Fibroblast of pulmonary artery (primary cell): ENCODE measurements at regions not wholly inside any gene's neighbourhood (a gene's known extent, or its start where the extent isn't known, plus 50 kb on each side); places are given as distances from the start of the nearest gene placed in this dataset.

Source experiments
- DNase-seq: peaks from one replicate; pipeline ENCODE4 v3.0.0-alpha.2; 2010; ENCODE audit warnings: low read depth
- H3K4me3 ChIP-seq: replicated peaks from 2 replicates; pipeline ENCODE4 v1.5.1; 2011; ENCODE audit warnings: low read depth, mild to moderate bottlenecking, control low read depth, low read length, moderate library complexity
- TF ChIP-seq, protein P1 (sequence below): IDR thresholded peaks from 2 replicates; pipeline ENCODE4 v1.5.1; 2011; ENCODE audit warnings: mild to moderate bottlenecking, control low read depth, low read length, inconsistent platforms; ENCODE audit errors: missing control alignments

DNA sequence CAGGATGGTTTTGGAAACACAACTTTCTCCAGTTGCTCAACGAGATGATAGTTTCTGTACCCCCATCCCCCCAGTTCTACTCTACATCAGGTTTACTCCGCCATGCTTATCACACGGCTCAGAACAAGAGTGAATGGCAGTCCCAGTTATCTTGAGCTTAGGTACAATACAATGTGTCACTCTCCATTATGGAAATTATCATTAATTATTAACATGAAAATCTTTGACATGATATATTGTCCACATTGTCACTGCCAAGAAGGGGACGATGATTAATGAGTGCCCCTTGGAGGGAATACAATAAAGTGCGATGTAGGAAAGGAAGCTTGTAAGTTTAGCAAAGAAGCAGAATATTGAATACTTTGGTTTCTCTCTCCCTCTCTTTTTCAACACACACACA lies 252.6 kb upstream of the CFAP20DC start:
- TF ChIP-seq, protein P1, sequence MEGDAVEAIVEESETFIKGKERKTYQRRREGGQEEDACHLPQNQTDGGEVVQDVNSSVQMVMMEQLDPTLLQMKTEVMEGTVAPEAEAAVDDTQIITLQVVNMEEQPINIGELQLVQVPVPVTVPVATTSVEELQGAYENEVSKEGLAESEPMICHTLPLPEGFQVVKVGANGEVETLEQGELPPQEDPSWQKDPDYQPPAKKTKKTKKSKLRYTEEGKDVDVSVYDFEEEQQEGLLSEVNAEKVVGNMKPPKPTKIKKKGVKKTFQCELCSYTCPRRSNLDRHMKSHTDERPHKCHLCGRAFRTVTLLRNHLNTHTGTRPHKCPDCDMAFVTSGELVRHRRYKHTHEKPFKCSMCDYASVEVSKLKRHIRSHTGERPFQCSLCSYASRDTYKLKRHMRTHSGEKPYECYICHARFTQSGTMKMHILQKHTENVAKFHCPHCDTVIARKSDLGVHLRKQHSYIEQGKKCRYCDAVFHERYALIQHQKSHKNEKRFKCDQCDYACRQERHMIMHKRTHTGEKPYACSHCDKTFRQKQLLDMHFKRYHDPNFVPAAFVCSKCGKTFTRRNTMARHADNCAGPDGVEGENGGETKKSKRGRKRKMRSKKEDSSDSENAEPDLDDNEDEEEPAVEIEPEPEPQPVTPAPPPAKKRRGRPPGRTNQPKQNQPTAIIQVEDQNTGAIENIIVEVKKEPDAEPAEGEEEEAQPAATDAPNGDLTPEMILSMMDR: no peak
- no peak overlapping the region for H3K4me3 ChIP-seq
- DNase-seq: no peak

DNA sequence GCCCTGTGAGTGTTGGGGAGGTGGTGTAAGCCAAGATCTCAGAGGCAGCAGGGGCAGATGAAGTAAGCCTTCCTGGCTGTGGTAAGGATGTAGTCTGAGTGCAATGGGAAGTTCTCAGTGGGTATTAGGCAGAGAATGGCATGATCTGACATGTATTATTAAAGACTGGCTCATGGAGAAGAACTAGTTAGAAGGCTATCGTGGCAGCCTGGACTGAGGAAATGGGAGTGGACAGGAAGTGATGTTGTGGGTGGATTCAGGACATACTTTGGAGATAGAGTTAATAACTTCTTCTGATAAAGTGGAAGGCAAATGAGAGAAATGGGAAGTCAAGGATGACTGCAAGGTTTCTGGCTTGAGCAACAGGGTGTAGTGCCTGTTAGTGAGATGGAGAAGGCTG lies 250.9 kb upstream of the CFAP20DC start:
- DNase-seq: peak; percentile 47
- H3K4me3 ChIP-seq: no peak overlapping the region
- TF ChIP-seq, protein P1: no peak

DNA sequence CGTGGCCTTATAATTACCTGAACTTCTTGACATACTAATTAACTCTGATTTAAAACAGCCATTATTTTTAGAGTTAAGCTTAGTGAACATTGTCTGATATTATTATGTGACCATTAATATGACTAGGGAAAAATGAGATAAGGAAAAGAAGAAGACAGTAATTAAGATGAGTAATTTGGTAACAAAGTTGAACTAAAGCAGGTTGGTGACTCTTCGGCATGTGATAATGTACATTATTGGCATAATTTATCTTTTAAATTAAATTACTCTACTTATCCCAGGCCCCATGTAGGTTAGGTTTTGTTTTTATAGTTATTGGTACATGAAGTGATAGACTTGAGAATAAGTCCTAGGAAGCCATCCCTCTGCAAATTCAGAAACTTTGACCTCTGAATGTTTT lies 249.7 kb upstream of the CFAP20DC start:
- TF ChIP-seq, protein P1: no peak
- no peak for DNase-seq
- no peak overlapping the region for H3K4me3 ChIP-seq

DNA sequence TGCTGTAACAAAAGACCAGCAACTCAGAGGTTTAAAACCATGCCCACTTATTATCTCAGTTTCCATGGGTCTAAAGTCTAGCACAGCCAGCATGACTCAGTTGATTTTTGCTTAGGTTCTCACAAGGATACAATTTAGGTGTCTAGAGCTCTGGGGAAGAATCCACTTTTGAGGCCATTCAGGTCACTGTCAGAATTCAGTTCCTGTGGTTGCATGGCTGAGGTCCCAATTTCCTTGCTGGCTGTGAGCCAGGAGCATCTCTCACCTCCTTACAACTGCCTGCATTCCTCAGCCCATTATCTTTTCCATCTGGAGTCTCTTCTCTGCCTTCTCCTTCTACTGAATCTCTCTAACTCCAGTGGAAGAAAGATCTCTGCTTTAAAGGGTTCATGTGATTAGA lies 240.5 kb upstream of the CFAP20DC start:
- H3K4me3 ChIP-seq: no peak overlapping the region
- DNase-seq: no peak

DNA sequence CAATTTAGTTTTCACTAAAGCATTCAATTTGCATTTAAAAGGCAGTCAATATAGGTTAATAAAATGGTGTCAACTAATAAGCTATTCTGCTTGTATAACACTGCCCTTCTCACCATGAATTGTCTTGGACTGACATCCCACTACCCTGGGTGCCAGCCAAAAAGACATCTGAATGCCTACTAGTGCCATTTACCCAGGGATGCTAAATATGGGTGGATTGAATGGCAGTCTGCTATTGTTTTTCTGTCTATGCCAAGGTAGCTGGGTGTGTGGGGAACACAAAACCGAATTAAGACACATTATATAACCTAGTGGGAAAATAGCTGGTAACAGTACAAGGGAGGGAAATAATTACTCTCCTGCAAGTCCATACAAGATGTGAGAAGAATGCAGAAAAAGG lies 240.0 kb upstream of the CFAP20DC start:
- TF ChIP-seq, protein P1: no peak
- DNase-seq: no peak

More for the DNA sequence above, 240.5 kb upstream of the CFAP20DC start:
- TF ChIP-seq, protein P1: no peak

DNA sequence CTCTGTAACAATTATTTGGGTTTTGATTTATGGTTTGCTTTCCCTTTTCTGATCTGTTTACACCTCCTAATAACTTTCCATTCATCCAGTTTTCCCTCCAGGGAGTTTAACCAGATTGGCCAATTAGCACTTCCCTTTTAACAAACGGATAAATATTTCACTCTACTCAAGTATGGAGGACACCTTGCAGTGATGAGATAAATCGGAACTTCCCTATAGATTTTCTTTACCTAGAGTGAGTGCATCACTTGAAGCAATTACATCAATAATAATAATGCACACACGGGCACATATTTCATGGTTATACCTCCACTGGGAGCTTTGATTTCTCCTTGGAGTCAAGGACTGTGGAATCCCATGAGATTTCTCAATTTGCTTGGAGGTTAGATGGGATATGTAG lies 239.1 kb upstream of the CFAP20DC start:
- DNase-seq: no peak
- H3K4me3 ChIP-seq: no peak overlapping the region
- TF ChIP-seq, protein P1: no peak

More for the DNA sequence above, 240.0 kb upstream of the CFAP20DC start:
- H3K4me3 ChIP-seq: no peak overlapping the region

DNA sequence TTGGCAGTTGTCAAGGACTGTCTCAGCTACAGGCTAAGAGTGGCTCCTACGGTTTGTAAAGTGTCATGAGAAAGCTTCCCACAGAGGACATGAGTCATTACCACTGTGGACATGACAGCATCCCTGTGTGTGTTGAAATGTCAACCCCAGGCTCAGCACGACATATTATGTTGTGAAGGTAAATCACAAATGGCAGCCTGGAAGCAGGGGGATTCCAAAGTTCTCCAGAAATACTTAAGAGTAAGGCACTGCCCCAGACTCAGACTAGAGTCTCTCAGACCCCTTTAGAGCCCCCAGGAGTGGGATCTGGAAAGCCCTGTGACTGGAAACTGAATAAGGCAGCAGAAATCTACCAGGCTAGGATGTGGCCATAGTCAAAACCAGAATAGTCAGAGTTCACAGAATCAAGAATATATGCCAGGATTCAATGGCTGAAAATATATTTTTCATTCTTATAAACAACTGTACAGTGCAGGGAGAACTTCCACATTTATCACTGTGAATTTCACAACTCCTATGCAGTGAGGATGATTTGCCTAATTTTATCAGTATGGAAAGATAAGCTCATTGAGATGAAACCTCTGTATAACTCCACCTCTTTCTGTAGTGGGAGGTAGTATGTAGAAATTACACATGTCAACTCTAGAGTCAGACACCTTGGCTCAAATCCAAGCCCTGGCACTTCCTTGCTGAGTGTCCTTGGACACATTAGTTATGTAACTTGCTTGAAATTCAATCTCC lies 237.1 kb upstream of the CFAP20DC start:
- H3K4me3 ChIP-seq: no peak overlapping the region
- no peak for DNase-seq
- TF ChIP-seq, protein P1: no peak
